DOHH2 (cell line): ENCODE measurements at regions not wholly inside any gene's neighbourhood (a gene's known extent, or its start where the extent isn't known, plus 50 kb on each side); places are given as distances from the start of the nearest gene placed in this dataset.

Experiments used
- H3F3A ChIP-seq: fragments of 200-600 bp; sonication (generic), shearing (Covaris generic); 2 replicates; pipeline ENCODE4 v1.6.0; 2016; ENCODE audit warnings: antibody characterized with exemption, mild to moderate bottlenecking; ENCODE audit not compliant: control insufficient read depth, insufficient read depth
- H3K27ac ChIP-seq: fragments of 200-600 bp; sonication (generic); 2 replicates; pipeline ENCODE4 v1.5.1; 2014; ENCODE audit warnings: low read depth, mild to moderate bottlenecking, low read length, moderate library complexity
- H3K27me3 ChIP-seq: fragments of 200-600 bp; sonication (generic); 2 replicates; pipeline ENCODE4 v1.6.1; 2014; ENCODE audit warnings: mild to moderate bottlenecking, low read length, mixed read lengths; ENCODE audit not compliant: control insufficient read depth
- H3K36me3 ChIP-seq: fragments of 200-600 bp; sonication (generic); 2 replicates; pipeline ENCODE4 v1.6.1; 2014; ENCODE audit warnings: mild to moderate bottlenecking, low read length, moderate library complexity, mixed read lengths; ENCODE audit not compliant: control insufficient read depth
- H3K4me1 ChIP-seq: fragments of 200-600 bp; sonication (generic); 2 replicates; pipeline ENCODE4 v1.6.1; 2014; ENCODE audit warnings: mild to moderate bottlenecking, low read length, mixed read lengths; ENCODE audit not compliant: control insufficient read depth
- H3K4me2 ChIP-seq: fragments of 200-600 bp; sonication (generic); 2 replicates; pipeline ENCODE4 v1.6.0; 2014; ENCODE audit warnings: mild to moderate bottlenecking, low read length, moderate library complexity
- H3K4me3 ChIP-seq: fragments of 200-600 bp; sonication (generic); 2 replicates; pipeline ENCODE4 v1.5.1; 2014; ENCODE audit warnings: mild to moderate bottlenecking, low read length, mixed read lengths
- H3K79me2 ChIP-seq: fragments of 200-600 bp; sonication (generic); 2 replicates; pipeline ENCODE4 v1.6.1; 2014; ENCODE audit warnings: mild to moderate bottlenecking, low read length, mixed read lengths; ENCODE audit not compliant: control insufficient read depth
- H3K9me2 ChIP-seq: fragments of 200-600 bp; sonication (generic); replicated peaks from 2 replicates; pipeline ENCODE4 v1.6.1; 2014; ENCODE audit warnings: mild to moderate bottlenecking, low read length, mixed read lengths; ENCODE audit not compliant: control insufficient read depth
- H3K9me3 ChIP-seq: fragments of 200-600 bp; sonication (generic); 2 replicates; pipeline ENCODE4 v1.6.1; 2014; ENCODE audit warnings: antibody characterized with exemption, low read length, mixed read lengths; ENCODE audit not compliant: control insufficient read depth, insufficient read depth
- H4K20me1 ChIP-seq: fragments of 200-600 bp; sonication (generic); 2 replicates; pipeline ENCODE4 v1.6.0; 2014; ENCODE audit warnings: low read depth, mild to moderate bottlenecking, antibody characterized with exemption, low read length, moderate library complexity; ENCODE audit not compliant: control insufficient read depth, insufficient read depth
- EZH2phosphoT487 ChIP-seq: fragments of 200-600 bp; sonication (generic); IDR thresholded peaks from 2 replicates; pipeline ENCODE4 v1.6.1; 2017; ENCODE audit warnings: borderline replicate concordance, mild to moderate bottlenecking, antibody characterized with exemption, low read length, moderate library complexity, mixed read lengths
- TF ChIP-seq, protein P1 (sequence below): fragments of 200-600 bp; sonication (generic); IDR thresholded peaks from one replicate; pipeline ENCODE4 v1.5.1; 2014; ENCODE audit warnings: antibody characterized with exemption, mild to moderate bottlenecking, low read depth, low read length; ENCODE audit not compliant: poor library complexity, severe bottlenecking

DNA sequence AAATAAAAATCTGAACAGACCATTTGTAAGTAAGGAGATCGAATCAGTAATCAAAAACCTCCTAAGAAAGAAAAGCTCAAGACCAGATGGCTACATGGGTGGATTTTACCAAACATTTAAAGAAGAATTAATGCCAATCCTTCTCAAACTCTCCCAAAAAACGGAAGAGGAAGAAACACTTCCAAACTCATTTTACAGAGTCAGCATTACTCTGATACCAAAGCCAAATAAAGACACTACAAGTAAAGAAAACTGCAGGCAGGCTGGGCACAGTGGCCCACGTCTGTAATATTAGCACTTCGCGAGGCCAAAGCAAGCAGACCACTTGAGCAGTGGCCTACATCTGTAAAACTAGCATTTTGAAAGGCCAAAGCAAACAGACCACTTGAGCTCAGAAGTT is 159.8 kb downstream of the DPY19L2 start:
- no peaks in the 10 kb centered on the region for H3K36me3 ChIP-seq
- no peaks in the 10 kb centered on the region for H3F3A ChIP-seq
- H3K9me2 ChIP-seq, result no peaks in the 10 kb centered on the region
- H3K27ac ChIP-seq, result no peak overlapping the region
- no peaks in the 10 kb centered on the region for H3K27me3 ChIP-seq
- TF ChIP-seq, protein P1, sequence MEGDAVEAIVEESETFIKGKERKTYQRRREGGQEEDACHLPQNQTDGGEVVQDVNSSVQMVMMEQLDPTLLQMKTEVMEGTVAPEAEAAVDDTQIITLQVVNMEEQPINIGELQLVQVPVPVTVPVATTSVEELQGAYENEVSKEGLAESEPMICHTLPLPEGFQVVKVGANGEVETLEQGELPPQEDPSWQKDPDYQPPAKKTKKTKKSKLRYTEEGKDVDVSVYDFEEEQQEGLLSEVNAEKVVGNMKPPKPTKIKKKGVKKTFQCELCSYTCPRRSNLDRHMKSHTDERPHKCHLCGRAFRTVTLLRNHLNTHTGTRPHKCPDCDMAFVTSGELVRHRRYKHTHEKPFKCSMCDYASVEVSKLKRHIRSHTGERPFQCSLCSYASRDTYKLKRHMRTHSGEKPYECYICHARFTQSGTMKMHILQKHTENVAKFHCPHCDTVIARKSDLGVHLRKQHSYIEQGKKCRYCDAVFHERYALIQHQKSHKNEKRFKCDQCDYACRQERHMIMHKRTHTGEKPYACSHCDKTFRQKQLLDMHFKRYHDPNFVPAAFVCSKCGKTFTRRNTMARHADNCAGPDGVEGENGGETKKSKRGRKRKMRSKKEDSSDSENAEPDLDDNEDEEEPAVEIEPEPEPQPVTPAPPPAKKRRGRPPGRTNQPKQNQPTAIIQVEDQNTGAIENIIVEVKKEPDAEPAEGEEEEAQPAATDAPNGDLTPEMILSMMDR, result no peak
- no peak for TF ChIP-seq EZH2phosphoT487
- no peaks in the 10 kb centered on the region for H4K20me1 ChIP-seq
- H3K4me3 ChIP-seq, result no peak overlapping the region
- no peaks in the 10 kb centered on the region for H3K9me3 ChIP-seq
- H3K4me1 ChIP-seq, result no peaks in the 10 kb centered on the region
- no peaks in the 10 kb centered on the region for H3K79me2 ChIP-seq
- H3K4me2 ChIP-seq, result no peak overlapping the region

DNA sequence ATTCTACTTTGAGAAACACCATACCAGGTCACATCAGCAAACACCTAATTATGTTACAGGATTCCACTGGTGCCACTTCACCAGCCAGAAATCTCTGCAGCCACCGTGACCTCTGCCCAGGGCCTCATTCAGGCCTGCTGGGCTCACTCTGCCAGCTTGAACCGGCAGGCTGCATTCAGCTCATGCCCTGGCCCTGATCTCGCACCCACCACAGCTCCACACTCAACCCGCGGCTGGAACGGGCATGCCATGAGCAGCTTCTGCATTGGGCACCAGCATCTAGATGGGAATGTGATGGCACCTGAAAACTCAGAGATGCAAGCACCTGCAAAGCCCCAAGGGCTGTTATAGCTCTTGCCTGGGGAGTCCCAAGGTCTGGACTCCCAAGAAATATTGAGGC is 168.7 kb downstream of the DPY19L2 start:
- no peaks in the 10 kb centered on the region for H3K9me2 ChIP-seq
- H3K4me2 ChIP-seq, result no peak overlapping the region
- TF ChIP-seq EZH2phosphoT487, result no peak
- TF ChIP-seq, protein P1, result no peak
- no peak overlapping the region for H3K27ac ChIP-seq
- H3F3A ChIP-seq, result no peaks in the 10 kb centered on the region
- H3K36me3 ChIP-seq, result no peaks in the 10 kb centered on the region
- H3K4me1 ChIP-seq, result no peaks in the 10 kb centered on the region
- H3K4me3 ChIP-seq, result no peak overlapping the region
- H3K79me2 ChIP-seq, result no peaks in the 10 kb centered on the region
- H4K20me1 ChIP-seq, result no peaks in the 10 kb centered on the region
- H3K9me3 ChIP-seq, result no peaks in the 10 kb centered on the region; the same call in 1 of the 2 replicates
- H3K27me3 ChIP-seq, result no peaks in the 10 kb centered on the region

DNA sequence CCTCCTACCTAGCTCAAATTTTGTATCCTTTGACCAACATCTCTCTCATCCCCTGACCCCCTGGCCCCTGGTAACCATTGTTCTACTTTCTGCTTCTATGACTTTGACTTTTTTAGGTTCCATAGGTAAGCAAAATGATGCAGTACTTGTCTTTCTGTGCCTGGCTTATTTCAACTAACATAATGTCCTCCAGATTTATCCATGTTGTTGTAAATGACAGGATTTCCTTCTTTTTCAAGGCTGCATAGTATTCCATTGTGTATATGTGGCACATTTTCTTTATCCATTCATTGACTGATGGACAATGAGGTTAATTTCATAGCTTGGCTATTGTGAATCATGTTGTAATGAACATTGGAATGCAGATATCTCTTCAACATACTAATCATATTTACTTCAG is 170.1 kb downstream of the DPY19L2 start:
- H3K9me3 ChIP-seq, result no peaks in the 10 kb centered on the region; the same call in 1 of the 2 replicates
- H3K4me1 ChIP-seq, result no peaks in the 10 kb centered on the region
- TF ChIP-seq EZH2phosphoT487, result no peak
- TF ChIP-seq, protein P1, result no peak
- no peaks in the 10 kb centered on the region for H3F3A ChIP-seq
- no peaks in the 10 kb centered on the region for H3K36me3 ChIP-seq
- no peak overlapping the region for H3K27ac ChIP-seq
- no peaks in the 10 kb centered on the region for H3K9me2 ChIP-seq
- H3K79me2 ChIP-seq, result no peaks in the 10 kb centered on the region
- H3K4me2 ChIP-seq, result no peak overlapping the region
- no peak overlapping the region for H3K4me3 ChIP-seq
- no peaks in the 10 kb centered on the region for H4K20me1 ChIP-seq
- no peaks in the 10 kb centered on the region for H3K27me3 ChIP-seq
